B cell (primary cell): ENCODE measurements at regions not wholly inside any gene's neighbourhood (a gene's known extent, or its start where the extent isn't known, plus 50 kb on each side); places are given as distances from the start of the nearest gene placed in this dataset.

Experiments
- ATAC-seq: fragments of 200-7000 bp; cut with Tn5 transposase; one replicate; pipeline ENCODE4 v1.10.0; 2021; ENCODE audit warnings: low read depth, mild to moderate bottlenecking, moderate number of reproducible peaks, moderate library complexity
- CTCF ChIA-PET: fragments of 350-600 bp; sonication (Branson Sonifier 250); formaldehyde crosslinking; loops from one replicate; lab custom pipeline; 2021; ENCODE audit warnings: antibody characterized with exemption, inconsistent platforms; lab: Charles Lee
- POLR2A ChIA-PET: fragments of 350-600 bp; sonication (Branson Sonifier 250); formaldehyde crosslinking; loops from one replicate; lab custom pipeline; 2021; ENCODE audit warnings: antibody characterized with exemption; lab: Charles Lee
- DNase-seq: peaks from one replicate; pipeline ENCODE4 v3.0.0; 2013
- H2AFZ ChIP-seq: 2 replicates; pipeline ENCODE4 v1.6.1; 2012; ENCODE audit warnings: mild to moderate bottlenecking, low read depth, low read length; ENCODE audit not compliant: insufficient read depth, poor library complexity, severe bottlenecking
- H3K27ac ChIP-seq, 2 donors: 1 replicate in 1 of 2; 2 replicates in 1 of 2; pipeline ENCODE4 v1.5.1; 2012 to 2013; ENCODE audit warnings: low read length in 2 of 2, mild to moderate bottlenecking in 2 of 2, moderate library complexity in 1 of 2
- H3K27me3 ChIP-seq, 4 experiments: fragments of 200-600 bp in 1 of 4; sonication (generic) in 1 of 4; replicated peaks in 1 of 4; 1 replicate in 2 of 4; 2 replicates in 2 of 4; pipeline versions ENCODE4 v1.6.1 to v1.7.0; 2013 to 2016; ENCODE audit warnings: low read length in 3 of 4, mild to moderate bottlenecking in 2 of 4, mixed read lengths in 1 of 4, moderate library complexity in 1 of 4; ENCODE audit not compliant: insufficient read depth in 4 of 4, control insufficient read depth in 3 of 4; ENCODE audit errors: control extremely low read depth in 1 of 4
- H3K36me3 ChIP-seq, 2 experiments: replicated peaks in 1 of 2; 1 replicate in 1 of 2; 2 replicates in 1 of 2; pipeline versions ENCODE4 v1.6.1 to v1.7.1; 2013; ENCODE audit warnings: low read length in 1 of 2; ENCODE audit not compliant: insufficient read depth in 2 of 2, control insufficient read depth in 1 of 2; ENCODE audit errors: control extremely low read depth in 1 of 2, extremely low read depth in 1 of 2
- H3K4me1 ChIP-seq, 2 donors: fragments of 200-600 bp in 1 of 2; sonication (generic) in 1 of 2; 1 replicate in 1 of 2; 2 replicates in 1 of 2; pipeline versions ENCODE4 v1.5.1 to v1.6.1; 2013 to 2017; ENCODE audit warnings: low read length in 2 of 2; ENCODE audit not compliant: control insufficient read depth in 2 of 2, insufficient read depth in 2 of 2
- H3K4me2 ChIP-seq: replicated peaks from 2 replicates; pipeline ENCODE3; 2012; ENCODE audit warnings: mild to moderate bottlenecking, low read depth, low read length; ENCODE audit not compliant: poor library complexity, severe bottlenecking
- H3K4me3 ChIP-seq, 5 experiments: fragments of 200-600 bp in 1 of 5; sonication (generic) in 1 of 5; 1 replicate in 3 of 5; 2 replicates in 2 of 5; pipeline versions ENCODE4 v1.5.1 to v1.7.0; 2011 to 2016; ENCODE audit warnings: low read length in 4 of 5, mild to moderate bottlenecking in 4 of 5, low read depth in 2 of 5, control low read depth in 1 of 5, moderate library complexity in 1 of 5; ENCODE audit not compliant: insufficient read depth in 1 of 5; ENCODE audit errors: control extremely low read depth in 1 of 5, extremely low read depth in 1 of 5
- H3K79me2 ChIP-seq: fragments of 200-600 bp; sonication (generic); one replicate; pipeline ENCODE4 v1.6.0; 2016; ENCODE audit warnings: low read length; ENCODE audit not compliant: control insufficient read depth, insufficient read depth
- H3K9ac ChIP-seq: fragments of 200-600 bp; sonication (generic); 2 replicates; pipeline ENCODE4 v1.6.1; 2017; ENCODE audit warnings: mild to moderate bottlenecking, low read length, moderate library complexity
- H3K9me3 ChIP-seq, 3 donors: one replicate each; pipeline versions ENCODE4 v1.6.1 to v1.7.1; 2013; ENCODE audit warnings: low read length in 2 of 3; ENCODE audit not compliant: control insufficient read depth in 2 of 3, insufficient read depth in 1 of 3; ENCODE audit errors: control extremely low read depth in 1 of 3
- H4K20me1 ChIP-seq: 2 replicates; pipeline ENCODE4 v1.6.0; 2012; ENCODE audit warnings: mild to moderate bottlenecking, low read length; ENCODE audit not compliant: insufficient read depth, control insufficient read depth, poor library complexity, severe bottlenecking
- H3K27ac Mint-ChIP-seq: one replicate; pipeline ENCODE4 v1.8.0; 2021; ENCODE audit warnings: mixed read lengths
- H3K27me3 Mint-ChIP-seq: one replicate; pipeline ENCODE4 v1.8.0; 2021; ENCODE audit warnings: mixed read lengths
- H3K4me1 Mint-ChIP-seq: one replicate; pipeline ENCODE4 v1.8.0; 2021; ENCODE audit warnings: mixed read lengths
- H3K4me3 Mint-ChIP-seq: one replicate; pipeline ENCODE4 v1.8.0; 2021; ENCODE audit warnings: mixed read lengths
- H3K9me3 Mint-ChIP-seq: one replicate; pipeline ENCODE4 v1.8.0; 2022; ENCODE audit warnings: mixed read lengths; ENCODE audit not compliant: insufficient read depth
- CTCF ChIP-seq: fragments of 200-600 bp; IDR thresholded peaks from one replicate; pipeline ENCODE4 v1.8.0; 2022; ENCODE audit warnings: antibody characterized with exemption, mild to moderate bottlenecking
- EZH2 ChIP-seq: IDR thresholded peaks from 2 replicates; pipeline ENCODE4 v1.6.1; 2012; ENCODE audit warnings: borderline replicate concordance, low read depth, mild to moderate bottlenecking, moderate library complexity, low read length; ENCODE audit not compliant: insufficient read depth, poor library complexity, severe bottlenecking
- WGBS: methylation state at CpG from one replicate; pipeline ENCODE4 v1.1.5; 2013; ENCODE audit warnings: missing lambda C conversion rate; ENCODE audit not compliant: insufficient coverage; 5-methylcytosine and 5-hydroxymethylcytosine counted together
- intact Hi-C: fragments of 100-400 bp; cut with micrococcal nuclease; formaldehyde crosslinking; loops from one replicate; pipeline ENCODE4 v1.10.0; 2022

GRCh38 chr2:67752969-67753368 is 309.8 kb downstream of the C1D start:
- Histone ChIP-seq H3K9me3 (no peaks in the 10 kb centered on the region), H3K79me2 (no peaks in the 10 kb centered on the region), H3K9ac (no peak overlapping the region), H3K27me3 (peaks cover 0 to 2% (median 0%) of the 10 kb centered on the region in 4 experiments), H2AFZ (no peak overlapping the region), H4K20me1 (no peaks in the 10 kb centered on the region), H3K27ac (no peak overlapping the region), H3K4me2 (no peak overlapping the region), H3K36me3 (no peaks in the 10 kb centered on the region), H3K4me1 (no peaks in the 10 kb centered on the region), H3K4me3 (no peak overlapping the region)
- Mint-ChIP-seq H3K4me1 (no peaks in the 10 kb centered on the region), H3K9me3 (peaks cover 4% of the 10 kb centered on the region), H3K27me3 (peaks cover 20% of the 10 kb centered on the region), H3K4me3 (no peak overlapping the region), H3K27ac (no peak overlapping the region)
- POLR2A ChIA-PET = no interaction called here
- CTCF ChIA-PET = no interaction called here
- no peak for DNase-seq
- intact Hi-C loops = no loop called here
- no peak for ATAC-seq
- TF ChIP-seq EZH2 (no peak), CTCF (no peak)

GRCh38 chr2:67755156-67755882 is 307.5 kb downstream of the C1D start:
- Histone ChIP-seq H3K4me3 (no peak overlapping the region), H3K36me3 (no peaks in the 10 kb centered on the region), H3K27ac (no peak overlapping the region), H4K20me1 (no peaks in the 10 kb centered on the region), H2AFZ (no peak overlapping the region), H3K9me3 (no peaks in the 10 kb centered on the region), H3K9ac (no peak overlapping the region), H3K27me3 (peaks cover 0 to 5% (median 0%) of the 10 kb centered on the region in 4 experiments), H3K4me2 (no peak overlapping the region), H3K4me1 (no peaks in the 10 kb centered on the region), H3K79me2 (no peaks in the 10 kb centered on the region)
- TF ChIP-seq CTCF (no peak), EZH2 (no peak)
- no peaks in the 10 kb centered on the region for H3K4me1 Mint-ChIP-seq
- 100% methylated on average over 1 of the region's 11 CpGs for WGBS
- no peak for DNase-seq
- intact Hi-C loops = no loop called here
- peaks cover 12% of the 10 kb centered on the region for H3K27me3 Mint-ChIP-seq
- no peak overlapping the region for H3K27ac Mint-ChIP-seq
- POLR2A ChIA-PET = no interaction called here
- ATAC-seq = no peak
- peaks cover 4% of the 10 kb centered on the region for H3K9me3 Mint-ChIP-seq
- no peak overlapping the region for H3K4me3 Mint-ChIP-seq
- CTCF ChIA-PET = no interaction called here
